ENCODE measurements at regions not wholly inside any gene's neighbourhood (a gene's known extent, or its start where the extent isn't known, plus 50 kb on each side); places are given as distances from the start of the nearest gene placed in this dataset.

GRCh38 chr12:20206410-20206809 is 161.9 kb upstream of the PDE3A start:
- no peak for TF ChIP-seq CTCF (IDR thresholded peaks at IDR 0.05)
- no peak for TF ChIP-seq REST (IDR thresholded peaks at IDR 0.05; ENCODE audit: insufficient read depth in 1 of 2, low read depth in 2 of 2, low read length in 1 of 2)
- no peak for TF ChIP-seq POLR2AphosphoS5 (IDR thresholded peaks at IDR 0.05; ENCODE audit: low read depth, low read length)
- no peak for TF ChIP-seq TCF7L2 (IDR thresholded peaks at IDR 0.05; ENCODE audit: low read depth, low read length)
- no peak for TF ChIP-seq SIN3A (IDR thresholded peaks at IDR 0.05; ENCODE audit: borderline replicate concordance, insufficient read depth, low read depth, low read length)
